Thoracic aorta (tissue), 2 donors: ENCODE measurements at regions not wholly inside any gene's neighbourhood (a gene's known extent, or its start where the extent isn't known, plus 50 kb on each side); places are given as distances from the start of the nearest gene placed in this dataset.

ENCODE experiments used
- ATAC-seq: fragments of 150-250 bp; one replicate; pipeline ENCODE4 v1.8.0; 2017; ENCODE audit warnings: low read depth; ENCODE audit not compliant: insufficient number of reproducible peaks, low FRiP score
- DNase-seq: peaks from one replicate; pipeline ENCODE4 v3.0.0-alpha.2; 2020; ENCODE audit warnings: low spot score
- H3K27ac ChIP-seq, 2 donors: fragments of 200-600 bp; sonication (generic); 1 replicate in 1 of 2; 2 replicates in 1 of 2; pipeline ENCODE4 v1.5.1; 2016; ENCODE audit warnings: mild to moderate bottlenecking in 2 of 2, moderate library complexity in 2 of 2
- H3K27me3 ChIP-seq: fragments of 200-600 bp; sonication (generic); replicated peaks from 2 replicates; pipeline ENCODE4 v1.6.0; 2016; ENCODE audit warnings: mild to moderate bottlenecking; ENCODE audit not compliant: insufficient read depth
- H3K36me3 ChIP-seq: fragments of 200-600 bp; sonication (generic); one replicate; pipeline ENCODE4 v1.5.1; 2016
- H3K4me1 ChIP-seq, 2 donors: fragments of 200-600 bp; sonication (generic); 1 replicate in 1 of 2; 2 replicates in 1 of 2; pipeline versions ENCODE4 v1.5.1 to v1.6.0; 2016; ENCODE audit warnings: low read depth in 2 of 2, mild to moderate bottlenecking in 1 of 2; ENCODE audit not compliant: control insufficient read depth in 1 of 2
- H3K4me3 ChIP-seq: fragments of 200-600 bp; sonication (generic); 2 replicates; pipeline ENCODE4 v1.5.1; 2016; ENCODE audit warnings: mild to moderate bottlenecking
- H3K9me3 ChIP-seq: fragments of 200-600 bp; sonication (generic); 2 replicates; pipeline ENCODE4 v1.5.1; 2016
- CTCF ChIP-seq: fragments of 200-600 bp; sonication (generic); IDR thresholded peaks from one replicate; pipeline ENCODE4 v1.5.1; 2019; ENCODE audit warnings: antibody characterized with exemption

GRCh38 chr3:177484926-177485325 lies 287.6 kb upstream of the TBL1XR1 start:
- Histone ChIP-seq H3K36me3 (no peaks in the 10 kb centered on the region), H3K4me3 (no peak overlapping the region), H3K9me3 (peaks cover 6% of the 10 kb centered on the region), H3K27ac (no peak overlapping the region), H3K27me3 (no peaks in the 10 kb centered on the region), H3K4me1 (peaks cover 6 to 23% of the 10 kb centered on the region in 2 donors)
- ATAC-seq = no peak
- no peak for DNase-seq
- no peak for TF ChIP-seq CTCF

GRCh38 chr3:177487635-177488186 lies 290.4 kb upstream of the TBL1XR1 start:
- peaks cover 6% of the 10 kb centered on the region for H3K9me3 ChIP-seq
- no peaks in the 10 kb centered on the region for H3K27me3 ChIP-seq
- no peaks in the 10 kb centered on the region for H3K36me3 ChIP-seq
- H3K4me3 ChIP-seq = no peak overlapping the region
- peaks cover 10 to 26% of the 10 kb centered on the region in 2 donors for H3K4me1 ChIP-seq
- no peak for ATAC-seq
- H3K27ac ChIP-seq = no peak overlapping the region
- no peak for DNase-seq
- TF ChIP-seq CTCF = no peak

GRCh38 chr3:177488740-177489139 lies 291.5 kb upstream of the TBL1XR1 start:
- ATAC-seq = no peak
- Histone ChIP-seq H3K9me3 (peaks cover 6% of the 10 kb centered on the region), H3K27ac (no peak overlapping the region)

GRCh38 chr3:177490626-177491025 lies 293.3 kb upstream of the TBL1XR1 start:
- no peak for TF ChIP-seq CTCF
- Histone ChIP-seq H3K4me1 (peaks cover 9 to 17% of the 10 kb centered on the region in 2 donors), H3K4me3 (peak overlapping the region; percentile 40), H3K27ac (peak overlapping the region in 1 of 2 donors; percentile 6), H3K27me3 (no peaks in the 10 kb centered on the region), H3K9me3 (peaks cover under 1% of the 10 kb centered on the region), H3K36me3 (no peaks in the 10 kb centered on the region)
- no peak for DNase-seq
- ATAC-seq = peak; percentile 12

More at GRCh38 chr3:177488740-177489139, 291.5 kb upstream of the TBL1XR1 start:
- Histone ChIP-seq H3K27me3 (no peaks in the 10 kb centered on the region), H3K4me1 (peaks cover 9 to 17% of the 10 kb centered on the region in 2 donors), H3K4me3 (no peak overlapping the region), H3K36me3 (no peaks in the 10 kb centered on the region)
- TF ChIP-seq CTCF = no peak
- DNase-seq = no peak

- TF ChIP-seq CTCF = no peak
- ATAC-seq (no peak), DNase-seq (no peak)
- Histone ChIP-seq H3K27ac (no peak overlapping the region), H3K36me3 (no peaks in the 10 kb centered on the region), H3K4me3 (peak overlapping the region; percentile 40), H3K27me3 (no peaks in the 10 kb centered on the region), H3K9me3 (no peaks in the 10 kb centered on the region), H3K4me1 (peaks cover 9 to 17% of the 10 kb centered on the region in 2 donors)
Measured at GRCh38 chr3:177491296-177492032, 294.2 kb upstream of the TBL1XR1 start.
